ENCODE measurements at regions not wholly inside any gene's neighbourhood (a gene's known extent, or its start where the extent isn't known, plus 50 kb on each side); places are given as distances from the start of the nearest gene placed in this dataset.

DNA sequence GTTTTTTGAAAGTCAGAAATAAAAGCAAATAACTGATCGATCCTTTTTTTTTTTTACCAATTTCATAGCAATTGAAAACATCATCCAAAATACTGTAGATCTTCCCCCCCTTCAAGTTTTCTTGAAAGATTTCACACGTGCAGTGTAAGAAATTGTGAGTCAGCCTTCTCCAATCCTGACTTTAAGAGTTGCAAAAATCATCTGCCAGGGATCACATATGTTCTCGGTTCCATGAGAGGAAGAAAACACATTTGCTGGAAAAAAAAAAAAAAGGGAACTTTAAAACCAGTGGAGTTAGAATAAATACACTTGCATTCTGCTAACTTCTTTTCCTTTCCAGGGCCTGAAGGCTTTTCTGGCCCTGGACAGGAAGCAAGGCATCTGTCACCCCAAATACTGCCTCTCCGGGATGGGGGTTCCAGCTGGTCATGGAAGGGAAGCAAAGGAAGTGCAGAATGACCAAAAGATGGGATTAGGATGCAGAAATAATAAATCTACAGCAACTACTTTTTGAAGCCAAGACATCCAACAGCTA is 198.4 kb upstream of the KIAA1217 start:
- TF ChIP-seq, protein P1, sequence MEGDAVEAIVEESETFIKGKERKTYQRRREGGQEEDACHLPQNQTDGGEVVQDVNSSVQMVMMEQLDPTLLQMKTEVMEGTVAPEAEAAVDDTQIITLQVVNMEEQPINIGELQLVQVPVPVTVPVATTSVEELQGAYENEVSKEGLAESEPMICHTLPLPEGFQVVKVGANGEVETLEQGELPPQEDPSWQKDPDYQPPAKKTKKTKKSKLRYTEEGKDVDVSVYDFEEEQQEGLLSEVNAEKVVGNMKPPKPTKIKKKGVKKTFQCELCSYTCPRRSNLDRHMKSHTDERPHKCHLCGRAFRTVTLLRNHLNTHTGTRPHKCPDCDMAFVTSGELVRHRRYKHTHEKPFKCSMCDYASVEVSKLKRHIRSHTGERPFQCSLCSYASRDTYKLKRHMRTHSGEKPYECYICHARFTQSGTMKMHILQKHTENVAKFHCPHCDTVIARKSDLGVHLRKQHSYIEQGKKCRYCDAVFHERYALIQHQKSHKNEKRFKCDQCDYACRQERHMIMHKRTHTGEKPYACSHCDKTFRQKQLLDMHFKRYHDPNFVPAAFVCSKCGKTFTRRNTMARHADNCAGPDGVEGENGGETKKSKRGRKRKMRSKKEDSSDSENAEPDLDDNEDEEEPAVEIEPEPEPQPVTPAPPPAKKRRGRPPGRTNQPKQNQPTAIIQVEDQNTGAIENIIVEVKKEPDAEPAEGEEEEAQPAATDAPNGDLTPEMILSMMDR (IDR thresholded peaks at IDR 0.05): no peak
- no peak for TF ChIP-seq POLR2A (IDR thresholded peaks at IDR 0.05)
